Calu3 (cell line): ENCODE measurements at regions not wholly inside any gene's neighbourhood (a gene's known extent, or its start where the extent isn't known, plus 50 kb on each side); places are given as distances from the start of the nearest gene placed in this dataset.

Experiments used
- BruUV-seq: library from RNA; stranded (reverse); fragments of 400-500 nt; replicated peaks from 2 replicates; lab custom pipeline; 2021; lab: Mats Ljungman, UMichigan
- CTCF ChIA-PET: fragments of 300-600 bp; sonication (Branson Sonifier 250); formaldehyde crosslinking; loops from one replicate; lab custom pipeline; 2022; ENCODE audit warnings: antibody characterized with exemption; lab: Charles Lee
- DNase-seq: peaks from one replicate; pipeline ENCODE4 v3.0.0; 2022
- H3K27ac Mint-ChIP-seq: one replicate; pipeline ENCODE4 v1.8.0; 2022; ENCODE audit warnings: mixed read lengths; ENCODE audit not compliant: unreplicated experiment
- H3K27me3 Mint-ChIP-seq: one replicate; pipeline ENCODE4 v1.8.0; 2022; ENCODE audit warnings: mixed read lengths; ENCODE audit not compliant: unreplicated experiment
- H3K36me3 Mint-ChIP-seq: one replicate; pipeline ENCODE4 v1.8.0; 2022; ENCODE audit warnings: mild to moderate bottlenecking, moderate library complexity, mixed read lengths; ENCODE audit not compliant: insufficient read depth, unreplicated experiment
- H3K4me1 Mint-ChIP-seq: one replicate; pipeline ENCODE4 v1.8.0; 2022; ENCODE audit warnings: mild to moderate bottlenecking, low read depth, mixed read lengths; ENCODE audit not compliant: unreplicated experiment
- H3K4me3 Mint-ChIP-seq: one replicate; pipeline ENCODE4 v1.8.0; 2022; ENCODE audit warnings: mild to moderate bottlenecking, low read depth, moderate library complexity, mixed read lengths; ENCODE audit not compliant: unreplicated experiment
- H3K9me3 Mint-ChIP-seq: one replicate; pipeline ENCODE4 v1.8.0; 2022; ENCODE audit warnings: low read depth, mixed read lengths; ENCODE audit not compliant: unreplicated experiment
- CTCF ChIP-seq: fragments of 200-600 bp; IDR thresholded peaks from one replicate; pipeline ENCODE4 v1.8.0; 2022; ENCODE audit warnings: antibody characterized with exemption; ENCODE audit not compliant: unreplicated experiment
- intact Hi-C: fragments of 100-400 bp; cut with micrococcal nuclease; formaldehyde crosslinking; loops from one replicate; pipeline ENCODE4 v1.10.0; 2022; ENCODE audit not compliant: unreplicated experiment

- Mint-ChIP-seq H3K9me3 (no peaks in the 10 kb centered on the region), H3K4me3 (no peak overlapping the region), H3K36me3 (no peaks in the 10 kb centered on the region), H3K27me3 (no peaks in the 10 kb centered on the region), H3K4me1 (no peaks in the 10 kb centered on the region), H3K27ac (no peak overlapping the region)
- no TSS peak for BruUV-seq
- no peak for TF ChIP-seq CTCF
- intact Hi-C loops = loop anchor here (5.0 kb wide), 2 partner anchors 157 to 262 kb away; no protein-coding TSS in a partner anchor
- no peak for DNase-seq
- CTCF ChIA-PET = no interaction called here
Observed at GRCh38 chr6:74939721-74940620, 265.9 kb downstream of the COL12A1 start.

GRCh38 chr6:74939151-74939708 is 266.6 kb downstream of the COL12A1 start:
- DNase-seq = no peak
- TF ChIP-seq CTCF = no peak
- no TSS peak for BruUV-seq
- H3K4me3 Mint-ChIP-seq = no peak overlapping the region
- H3K4me1 Mint-ChIP-seq = no peaks in the 10 kb centered on the region
- CTCF ChIA-PET = no interaction called here
- no peaks in the 10 kb centered on the region for H3K36me3 Mint-ChIP-seq
- intact Hi-C loops = loop anchor here (5.0 kb wide), 2 partner anchors 158 to 263 kb away; no protein-coding TSS in a partner anchor
- no peak overlapping the region for H3K27ac Mint-ChIP-seq
- H3K9me3 Mint-ChIP-seq = no peaks in the 10 kb centered on the region
- no peaks in the 10 kb centered on the region for H3K27me3 Mint-ChIP-seq

GRCh38 chr6:74937936-74938335 is 267.9 kb downstream of the COL12A1 start:
- H3K27me3 Mint-ChIP-seq = no peaks in the 10 kb centered on the region
- H3K9me3 Mint-ChIP-seq = no peaks in the 10 kb centered on the region
- DNase-seq = no peak
- BruUV-seq = no TSS peak
- intact Hi-C loops = loop anchor here (5.0 kb wide), 2 partner anchors 159 to 264 kb away; no protein-coding TSS in a partner anchor
- TF ChIP-seq CTCF = no peak
- CTCF ChIA-PET = no interaction called here
- H3K4me1 Mint-ChIP-seq = no peaks in the 10 kb centered on the region
- no peak overlapping the region for H3K4me3 Mint-ChIP-seq
- no peak overlapping the region for H3K27ac Mint-ChIP-seq
- H3K36me3 Mint-ChIP-seq = no peaks in the 10 kb centered on the region

GRCh38 chr6:74936886-74937285 is 269.0 kb downstream of the COL12A1 start:
- Mint-ChIP-seq H3K36me3 (no peaks in the 10 kb centered on the region), H3K27ac (no peak overlapping the region), H3K4me1 (peaks cover 10% of the 10 kb centered on the region), H3K4me3 (no peak overlapping the region), H3K9me3 (no peaks in the 10 kb centered on the region), H3K27me3 (no peaks in the 10 kb centered on the region)
- DNase-seq = no peak
- no peak for TF ChIP-seq CTCF
- CTCF ChIA-PET = no interaction called here
- intact Hi-C loops = loop anchor here (5.0 kb wide), 2 partner anchors 160 to 265 kb away; no protein-coding TSS in a partner anchor
- no TSS peak for BruUV-seq
